Mucosa of rectum (tissue), 2 donors: ENCODE measurements at regions not wholly inside any gene's neighbourhood (a gene's known extent, or its start where the extent isn't known, plus 50 kb on each side); places are given as distances from the start of the nearest gene placed in this dataset.
A peak's percentile ranks its signal among the peaks of the same experiment; 100 is the strongest.
"Not testable (repeated sequence)": the region's sequence is repeated elsewhere in the genome, so short reads cannot be mapped to it uniquely, and the experiment has no call there.

Experiments
- H3K27ac ChIP-seq, 2 donors: one replicate each; pipeline ENCODE4 v1.7.0; 2013; ENCODE audit warnings: inconsistent platforms in 2 of 2, low read depth in 2 of 2, low read length in 2 of 2
- H3K27me3 ChIP-seq, 2 donors: one replicate each; pipeline ENCODE4 v1.7.0; 2013; ENCODE audit warnings: low read length in 2 of 2; ENCODE audit not compliant: control insufficient read depth in 2 of 2, insufficient read depth in 2 of 2
- H3K36me3 ChIP-seq, 2 donors: one replicate each; pipeline ENCODE4 v1.7.0; 2013; ENCODE audit warnings: low read length in 2 of 2; ENCODE audit not compliant: control insufficient read depth in 2 of 2, insufficient read depth in 2 of 2
- H3K4me1 ChIP-seq, 2 donors: one replicate each; pipeline ENCODE4 v1.7.0; 2013; ENCODE audit warnings: low read length in 2 of 2, mild to moderate bottlenecking in 1 of 2; ENCODE audit not compliant: control insufficient read depth in 2 of 2, insufficient read depth in 2 of 2
- H3K4me3 ChIP-seq, 2 donors: one replicate each; pipeline ENCODE4 v1.7.0; 2013; ENCODE audit warnings: low read length in 2 of 2
- H3K9ac ChIP-seq, 2 donors: one replicate each; pipeline ENCODE4 v1.7.0; 2013; ENCODE audit warnings: low read length in 2 of 2, low read depth in 1 of 2, mild to moderate bottlenecking in 1 of 2
- H3K9me3 ChIP-seq, 2 donors: one replicate each; pipeline ENCODE4 v1.7.0; 2013; ENCODE audit warnings: low read length in 2 of 2; ENCODE audit not compliant: control insufficient read depth in 2 of 2
- donor health status: healthy.
- donor health status: Normal muscosa, but diverticular disease.

DNA sequence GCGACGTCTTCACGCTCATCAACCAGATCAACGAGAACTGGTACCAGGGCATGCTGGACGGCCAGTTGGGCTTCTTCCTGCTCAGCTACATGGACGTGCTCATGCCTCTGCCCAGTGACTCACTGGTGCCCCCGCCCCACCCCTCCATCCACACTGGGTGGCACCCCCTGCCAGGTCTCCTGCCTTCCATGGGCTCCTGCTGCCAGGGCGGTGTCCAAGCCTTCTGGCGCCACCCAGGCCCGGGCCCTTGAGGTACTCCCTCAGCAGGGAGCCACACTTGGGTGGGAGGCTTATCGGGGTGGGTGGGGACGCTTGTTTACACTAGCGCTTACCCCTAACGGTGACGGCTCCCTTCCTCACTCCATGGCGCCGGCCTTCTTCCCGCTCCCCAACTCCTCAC is 148.2 kb downstream of the GOSR1 start:
- not testable (repeated sequence) for H3K36me3 ChIP-seq, H3K9ac ChIP-seq, H3K4me1 ChIP-seq, H3K4me3 ChIP-seq, H3K9me3 ChIP-seq, H3K27ac ChIP-seq, H3K27me3 ChIP-seq

DNA sequence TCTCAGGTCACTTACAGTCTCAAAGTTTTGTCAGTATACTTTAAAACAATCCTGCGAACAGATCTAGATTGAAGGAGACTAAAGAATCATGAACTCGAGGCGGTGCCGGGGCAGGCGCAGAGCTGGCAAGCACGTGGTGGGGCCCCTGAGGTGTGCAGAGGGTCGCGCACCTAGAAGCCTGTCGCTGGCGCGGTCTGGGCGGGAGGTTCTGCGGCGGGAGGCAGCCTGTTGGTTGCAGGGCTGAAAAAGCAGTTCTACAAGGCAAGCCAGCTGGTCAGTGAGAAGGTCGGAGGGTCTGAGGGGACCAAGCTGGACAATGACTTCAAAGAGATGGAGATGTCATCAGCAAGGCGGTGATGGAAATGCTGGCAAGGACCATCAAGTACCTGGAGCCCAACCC is 147.0 kb downstream of the GOSR1 start:
- not testable (repeated sequence) for H3K36me3 ChIP-seq, H3K9ac ChIP-seq, H3K4me1 ChIP-seq, H3K9me3 ChIP-seq, H3K27me3 ChIP-seq, H3K4me3 ChIP-seq, H3K27ac ChIP-seq

DNA sequence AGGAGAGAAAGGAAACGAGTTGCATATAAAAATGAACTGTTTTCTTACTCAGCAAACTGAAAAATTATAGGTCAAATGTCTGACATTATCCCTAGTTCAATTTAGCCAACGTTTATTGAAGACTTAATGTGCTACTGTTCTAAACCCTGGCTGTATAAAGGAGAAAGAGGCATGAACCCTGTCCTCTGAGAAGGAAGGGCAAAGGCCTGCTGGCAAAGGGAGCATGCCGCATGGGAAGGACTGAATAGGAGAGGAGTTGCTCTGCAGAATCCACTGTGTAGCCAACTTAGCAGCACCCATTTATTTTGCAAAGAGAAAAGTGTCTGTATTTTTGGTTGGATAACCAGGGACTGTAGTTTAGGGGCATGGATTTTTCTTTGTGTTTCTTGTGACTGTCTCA is 132.5 kb downstream of the GOSR1 start:
- H3K9me3 ChIP-seq, H3K27me3 ChIP-seq, H3K9ac ChIP-seq, H3K36me3 ChIP-seq, H3K4me3 ChIP-seq, H3K4me1 ChIP-seq, H3K27ac ChIP-seq: not testable (repeated sequence)

DNA sequence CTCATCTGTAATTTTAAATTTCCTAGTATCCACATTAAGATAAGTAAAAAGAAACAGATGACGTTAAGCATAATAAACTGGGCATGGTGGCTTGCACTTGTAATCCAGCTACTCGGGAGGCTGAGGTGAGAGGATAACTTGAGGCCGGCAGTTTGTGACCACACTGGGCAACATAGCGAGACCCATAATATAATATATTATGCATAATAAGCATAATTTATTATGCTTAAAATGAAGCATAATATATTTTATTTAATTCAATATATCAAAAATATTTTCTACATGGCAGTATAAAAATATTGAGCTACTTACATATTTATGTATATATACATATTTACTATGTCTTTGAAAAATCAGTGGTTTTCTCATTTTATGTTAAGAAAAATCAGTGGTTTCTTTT is 128.3 kb downstream of the GOSR1 start:
- H3K9me3 ChIP-seq = no peaks in the 10 kb centered on the region

DNA sequence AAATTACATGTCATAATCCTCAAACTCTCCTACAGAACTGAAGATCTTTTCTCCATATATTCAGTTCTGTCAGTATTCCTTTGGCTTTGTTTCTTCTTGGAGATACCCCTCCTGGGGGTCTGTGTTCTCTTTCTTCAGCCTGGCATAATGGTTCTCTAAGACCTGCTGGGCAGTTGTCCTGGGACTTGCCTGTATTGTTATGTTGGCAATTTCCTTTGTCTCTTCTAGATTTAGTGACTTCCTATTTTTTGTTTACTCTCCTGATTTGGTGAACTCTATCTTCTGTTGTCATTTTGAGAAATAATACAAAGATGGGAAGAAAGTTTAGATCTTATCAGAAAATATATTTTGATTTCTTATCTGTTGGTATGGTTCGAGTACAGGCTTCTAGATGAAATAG is 127.8 kb downstream of the GOSR1 start:
- Histone ChIP-seq H3K27ac (no peak overlapping the region), H3K36me3 (no peaks in the 10 kb centered on the region), H3K4me1 (peaks cover 4 to 5% of the 10 kb centered on the region in 2 donors), H3K9me3 (no peaks in the 10 kb centered on the region), H3K27me3 (no peaks in the 10 kb centered on the region), H3K9ac (no peak overlapping the region), H3K4me3 (no peak overlapping the region)

More for the DNA sequence above, 128.3 kb downstream of the GOSR1 start:
- Histone ChIP-seq H3K36me3 (no peaks in the 10 kb centered on the region), H3K4me3 (no peak overlapping the region), H3K27me3 (no peaks in the 10 kb centered on the region), H3K9ac (no peak overlapping the region), H3K27ac (no peak overlapping the region), H3K4me1 (peaks cover 3 to 5% of the 10 kb centered on the region in 2 donors)

DNA sequence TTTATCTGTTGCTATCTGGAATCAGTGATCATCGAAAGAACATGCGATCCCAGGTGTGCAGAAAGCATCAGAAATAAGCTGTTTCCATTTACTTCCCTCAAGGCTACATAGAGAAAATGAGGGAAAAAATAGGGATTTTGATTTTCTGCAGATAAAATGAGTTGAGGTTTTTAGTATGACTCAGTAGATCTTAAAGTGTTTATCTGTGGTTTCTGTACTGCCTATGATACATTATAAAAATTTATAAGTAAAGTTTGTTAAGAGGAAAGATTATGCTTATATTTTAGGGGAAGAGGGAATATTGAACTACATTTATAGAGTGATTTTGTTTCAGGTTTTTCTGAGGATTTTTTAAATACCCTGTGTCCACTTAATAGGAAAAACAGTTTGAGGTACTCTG is 125.2 kb downstream of the GOSR1 start:
- not testable (repeated sequence) for H3K9ac ChIP-seq, H3K9me3 ChIP-seq, H3K27me3 ChIP-seq, H3K27ac ChIP-seq, H3K36me3 ChIP-seq, H3K4me3 ChIP-seq
- peaks cover 8 to 14% of the 10 kb centered on the region in 2 donors for H3K4me1 ChIP-seq

DNA sequence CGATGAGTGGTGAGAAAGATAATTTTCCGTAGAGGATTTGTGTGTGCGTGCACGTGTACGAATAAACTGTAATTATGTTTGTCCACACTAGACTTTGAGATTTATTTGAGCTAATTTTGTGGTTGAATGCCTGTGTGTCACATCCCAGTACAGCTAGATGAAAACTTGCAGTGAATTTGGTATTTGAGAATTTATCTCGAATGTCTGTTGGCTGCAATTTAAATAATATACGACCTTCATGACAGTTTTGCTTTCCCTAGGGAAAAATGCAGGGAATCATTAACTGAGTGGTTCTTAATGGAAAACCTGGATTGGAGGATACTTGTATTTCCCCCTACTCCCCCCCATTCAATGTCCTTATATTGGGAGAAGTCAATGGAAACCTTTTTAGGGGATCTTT is 124.8 kb downstream of the GOSR1 start:
- H3K4me1 ChIP-seq = peaks cover 8 to 14% of the 10 kb centered on the region in 2 donors
- not testable (repeated sequence) for H3K27me3 ChIP-seq, H3K9me3 ChIP-seq, H3K27ac ChIP-seq, H3K36me3 ChIP-seq
- H3K9ac ChIP-seq = peak overlapping the region in 1 of 2 donors; percentile 17
- H3K4me3 ChIP-seq = peak overlapping the region; percentile 16 to 56

DNA sequence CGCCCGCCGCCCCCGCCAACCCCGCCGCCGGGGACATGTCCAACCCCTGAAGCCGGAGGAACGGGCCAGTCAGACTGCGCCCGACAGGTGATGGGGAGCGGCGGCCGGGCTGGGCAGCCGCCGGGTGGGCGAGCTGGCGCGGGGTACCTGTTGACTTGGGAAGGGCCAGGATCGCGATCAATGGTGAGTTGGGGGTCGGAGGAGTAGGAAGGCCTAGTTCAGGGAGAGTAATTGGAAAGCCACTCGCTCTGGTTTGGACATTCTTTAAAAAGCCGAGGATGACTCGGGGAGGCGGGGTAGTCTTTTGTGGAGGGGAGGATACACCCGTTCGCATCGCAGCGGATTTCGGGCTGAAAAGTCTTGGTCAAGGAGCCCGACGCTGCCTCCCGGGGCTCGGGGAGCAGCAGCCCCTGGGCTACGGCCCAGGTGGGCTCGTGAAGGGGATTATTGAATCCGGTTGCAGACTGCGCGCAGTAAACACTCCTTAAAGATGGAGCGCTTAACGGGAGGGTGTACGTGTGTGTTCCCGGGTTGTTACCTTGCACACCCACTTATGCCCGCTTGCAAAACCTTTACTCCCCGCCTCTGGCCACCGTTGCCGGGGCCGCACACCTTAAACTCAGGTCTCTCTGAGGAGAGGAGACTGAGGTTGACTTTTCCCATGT is 123.8 kb downstream of the GOSR1 start:
- H3K27ac ChIP-seq = peak overlapping the region; percentile 94 to 97
- H3K27me3 ChIP-seq = no peaks in the 10 kb centered on the region
- H3K4me1 ChIP-seq = peaks cover 8 to 14% of the 10 kb centered on the region in 2 donors
- peak overlapping the region; percentile 74 to 84 for H3K9ac ChIP-seq
- peak overlapping the region; percentile 85 to 87 for H3K4me3 ChIP-seq
- no peaks in the 10 kb centered on the region for H3K36me3 ChIP-seq
- no peaks in the 10 kb centered on the region for H3K9me3 ChIP-seq

DNA sequence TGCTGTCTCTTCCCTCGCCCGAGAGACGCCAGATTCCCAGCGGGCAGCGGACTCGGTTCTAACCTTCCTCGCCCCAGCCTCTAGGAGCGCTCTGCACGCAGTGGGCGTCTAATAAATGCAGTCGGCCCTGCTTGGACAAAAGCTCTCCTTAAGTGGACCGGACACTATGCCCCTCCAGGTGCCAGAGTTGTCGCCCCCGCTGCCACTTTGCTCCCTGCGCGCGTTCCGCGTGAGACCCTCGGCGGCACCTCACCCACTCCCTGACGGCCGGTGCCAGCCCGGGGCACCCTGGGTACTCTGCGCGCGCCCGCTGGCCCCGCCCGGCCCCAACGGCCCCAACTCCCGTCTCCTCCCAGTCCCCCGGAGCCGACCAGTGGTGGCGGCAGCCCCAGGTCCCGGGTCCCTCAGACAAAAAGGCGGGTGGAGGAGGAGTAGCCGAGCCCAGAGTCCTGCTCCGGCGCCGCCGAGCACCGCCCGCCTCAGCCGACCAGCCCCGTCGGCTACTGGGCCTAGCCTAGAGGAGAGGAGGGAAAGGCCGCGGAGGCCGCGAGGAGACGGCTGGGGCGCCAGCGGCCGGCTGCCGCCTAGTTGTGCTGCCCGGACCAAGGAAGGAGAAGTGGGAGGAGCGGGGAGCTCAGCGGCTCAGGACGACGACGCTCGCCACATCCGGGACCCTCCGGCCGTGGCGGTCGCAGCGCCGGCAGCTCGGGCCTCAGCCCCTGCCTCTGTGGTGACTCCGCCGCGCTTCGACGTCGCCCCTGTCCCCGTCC is 123.0 kb downstream of the GOSR1 start:
- peak overlapping the region; percentile 60 to 84 for H3K9ac ChIP-seq
- H3K4me1 ChIP-seq = peaks cover 8 to 14% of the 10 kb centered on the region in 2 donors
- peak overlapping the region; percentile 94 to 97 for H3K27ac ChIP-seq
- H3K4me3 ChIP-seq = peak overlapping the region; percentile 85 to 87
- no peaks in the 10 kb centered on the region for H3K9me3 ChIP-seq
- no peaks in the 10 kb centered on the region for H3K36me3 ChIP-seq
- H3K27me3 ChIP-seq = no peaks in the 10 kb centered on the region

DNA sequence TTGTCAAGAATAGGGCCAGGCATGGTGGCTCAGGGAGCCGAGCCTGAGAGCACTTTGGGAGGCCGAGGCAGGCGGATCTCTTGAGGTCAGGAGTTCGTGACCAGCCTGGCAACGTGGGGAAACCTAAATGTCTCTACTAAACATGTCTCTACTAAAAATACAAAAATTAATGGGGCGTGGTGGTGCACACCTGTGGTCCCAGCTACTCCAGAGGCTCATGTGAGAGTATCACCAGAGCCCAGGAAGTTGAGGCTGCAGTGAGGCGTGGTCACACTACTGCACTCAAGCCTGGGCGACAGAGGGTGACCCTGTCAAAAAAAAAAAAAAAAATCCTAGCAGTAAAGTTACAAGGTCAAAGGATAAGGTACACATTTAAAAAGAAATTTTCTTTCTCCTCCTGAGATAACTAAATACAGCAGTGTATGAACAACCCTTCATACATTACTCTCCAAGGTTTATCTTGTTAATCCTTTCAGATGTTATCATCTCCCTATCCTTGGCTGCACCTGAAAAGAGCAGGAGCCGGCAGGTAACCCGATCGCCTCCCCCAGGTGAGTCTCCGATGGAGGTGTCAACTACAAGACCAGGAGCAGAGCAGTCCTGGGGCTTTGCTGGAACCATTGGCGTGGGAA is 122.3 kb downstream of the GOSR1 start:
- Histone ChIP-seq H3K27me3 (no peaks in the 10 kb centered on the region), H3K36me3 (no peaks in the 10 kb centered on the region), H3K9ac (peak overlapping the region; percentile 54 to 84), H3K4me1 (peaks cover 8 to 14% of the 10 kb centered on the region in 2 donors), H3K4me3 (peak overlapping the region; percentile 85 to 87), H3K27ac (peak overlapping the region; percentile 94 to 97), H3K9me3 (no peaks in the 10 kb centered on the region)
